K562 (cell line): ENCODE measurements at regions not wholly inside any gene's neighbourhood (a gene's known extent, or its start where the extent isn't known, plus 50 kb on each side); places are given as distances from the start of the nearest gene placed in this dataset.

Experiments
- ATAC-seq: fragments of 200-7000 bp; cut with Tn5 transposase; 3 replicates; pipeline ENCODE4 v1.9.1; 2020; ENCODE audit warnings: moderate library complexity
- BruUV-seq: library from RNA; stranded (reverse); fragments of 400-500 nt; replicated peaks from 2 replicates; lab custom pipeline; 2021; lab: Mats Ljungman, UMichigan
- CTCF ChIA-PET: fragments of 300-600 bp; formaldehyde crosslinking; extraction: SDS; loops from one replicate; lab custom pipeline; 2021; ENCODE audit warnings: low intra/inter-chr PET ratio; lab: Yijun Ruan, JAX
- POLR2A ChIA-PET: fragments of 300-600, 350-650 bp; sonication (Branson Sonifier 250); formaldehyde crosslinking; extraction: SDS; loops from one replicate; lab custom pipeline; 2021; ENCODE audit warnings: antibody characterized with exemption, inconsistent platforms; lab: Yijun Ruan, JAX
- DNase-seq, 4 experiments: peaks; one replicate each; pipeline versions ENCODE4 v3.0.0 to v3.0.0-alpha.2; 2011 to 2018; ENCODE audit warnings: low spot score in 3 of 4, mixed read lengths in 3 of 4; ENCODE audit errors: extremely low read depth in 1 of 4
- FAIRE-seq: peaks from 2 replicates; lab custom pipeline; 2011; peaks lifted over from hg19 to GRCh38; lab: Jason Lieb, UNC
- H2AFZ ChIP-seq: 2 replicates; pipeline ENCODE4 v1.6.0; 2011; ENCODE audit warnings: low read depth, low read length, control low read depth, inconsistent platforms
- H3K27ac ChIP-seq: fragments of 200-600 bp; 3 replicates; pipeline ENCODE4 v1.8.0; 2011; ENCODE audit warnings: low read depth, mild to moderate bottlenecking, control low read depth, inconsistent platforms, low read length, moderate library complexity, mixed read lengths; ENCODE audit errors: extremely low read depth
- H3K27me3 ChIP-seq, 2 experiments: fragments of 300-600 bp in 1 of 2; 2 replicates in 1 of 2; 3 replicates in 1 of 2; pipeline versions ENCODE4 v1.6.0 to v1.8.0; 2011; ENCODE audit warnings: inconsistent platforms in 2 of 2, low read length in 2 of 2, mild to moderate bottlenecking in 1 of 2, mixed read lengths in 1 of 2, moderate library complexity in 1 of 2; ENCODE audit not compliant: control insufficient read depth in 2 of 2, insufficient read depth in 2 of 2
- H3K36me3 ChIP-seq: fragments of 300-600 bp; 3 replicates; pipeline ENCODE4 v1.8.0; 2011; ENCODE audit warnings: mild to moderate bottlenecking, low read length, inconsistent platforms; ENCODE audit not compliant: control insufficient read depth, insufficient read depth
- H3K4me1 ChIP-seq, 2 experiments: fragments of 200-600 bp in 1 of 2; replicated peaks in 1 of 2; 2 replicates in 1 of 2; 3 replicates in 1 of 2; pipeline versions ENCODE4 v1.5.1 to v1.8.0; 2011; ENCODE audit warnings: inconsistent platforms in 2 of 2, low read length in 2 of 2, mild to moderate bottlenecking in 1 of 2, mixed read lengths in 1 of 2, moderate library complexity in 1 of 2; ENCODE audit not compliant: control insufficient read depth in 2 of 2, insufficient read depth in 2 of 2
- H3K4me2 ChIP-seq: 2 replicates; pipeline ENCODE4 v1.6.1; 2011; ENCODE audit warnings: low read length, control low read depth, inconsistent platforms, mixed read lengths; ENCODE audit not compliant: insufficient read depth
- H3K4me3 ChIP-seq: fragments of 200-600 bp; sonication (generic), shearing (Covaris generic); 2 replicates; pipeline ENCODE4 v1.5.1; 2016; ENCODE audit warnings: control low read depth, inconsistent platforms
- H3K79me2 ChIP-seq: fragments of 200-600 bp; 3 replicates; pipeline ENCODE4 v1.8.0; 2011; ENCODE audit warnings: low read length, inconsistent platforms; ENCODE audit not compliant: control insufficient read depth, insufficient read depth
- H3K9ac ChIP-seq, 2 experiments: 2 replicates each; pipeline versions ENCODE4 v1.6.0 to v1.6.1; 2011; ENCODE audit warnings: low read depth in 2 of 2, low read length in 2 of 2, control low read depth in 1 of 2, inconsistent platforms in 1 of 2, mild to moderate bottlenecking in 1 of 2, mixed read lengths in 1 of 2; ENCODE audit not compliant: insufficient read depth in 1 of 2
- H3K9me1 ChIP-seq: one replicate; pipeline ENCODE4 v1.6.0; 2011; ENCODE audit warnings: inconsistent platforms, mild to moderate bottlenecking, low read length, moderate library complexity; ENCODE audit not compliant: control insufficient read depth, insufficient read depth
- H3K9me3 ChIP-seq: replicated peaks from 2 replicates; pipeline ENCODE4 v1.5.1; 2011; ENCODE audit warnings: low read depth, low read length, inconsistent platforms; ENCODE audit not compliant: control insufficient read depth, insufficient read depth
- H4K20me1 ChIP-seq: replicated peaks from 2 replicates; pipeline ENCODE4 v1.6.1; 2011; ENCODE audit warnings: low read length, inconsistent platforms, mixed read lengths; ENCODE audit not compliant: control insufficient read depth, insufficient read depth
- EP300 ChIP-seq: IDR thresholded peaks from 2 replicates; pipeline ENCODE4 v1.6.1; 2012; ENCODE audit warnings: low read length, improper control_type of control experiment
- GMEB1 ChIP-seq: fragments of 250-450 bp; sonication (Bioruptor Pico); IDR thresholded peaks from 2 replicates; pipeline ENCODE4 v1.4.0; 2020; ENCODE audit warnings: mild to moderate bottlenecking
- HDAC8 ChIP-seq: fragments of 450-650 bp; IDR thresholded peaks from 2 replicates; pipeline ENCODE4 v1.6.1; 2016; ENCODE audit warnings: mild to moderate bottlenecking, missing genetic modification characterization, moderate library complexity, missing compliant biosample characterization
- RBM14 ChIP-seq: fragments of 200-400 bp; formaldehyde crosslinking; IDR thresholded peaks from 2 replicates; pipeline ENCODE4 v1.6.1; 2018; ENCODE audit warnings: low read depth, mild to moderate bottlenecking, low read length, moderate library complexity, borderline replicate concordance; ENCODE audit not compliant: insufficient read depth
- STAT6 ChIP-seq: sonication (generic); formaldehyde crosslinking; IDR thresholded peaks from 2 replicates; pipeline ENCODE4 v1.8.1; 2023; ENCODE audit warnings: mild to moderate bottlenecking, missing genetic modification reagents
- UBTF ChIP-seq, 2 experiments: IDR thresholded peaks; 2 replicates each; pipeline ENCODE4 v1.6.1; 2012; ENCODE audit warnings: improper control_type of control experiment in 2 of 2, low read depth in 2 of 2, low read length in 2 of 2, borderline replicate concordance in 1 of 2
- ZNF398 ChIP-seq: fragments of 250-450 bp; sonication (Bioruptor Pico); IDR thresholded peaks from 2 replicates; pipeline ENCODE4 v1.8.0; 2021; ENCODE audit warnings: moderate library complexity, mild to moderate bottlenecking, inconsistent platforms
- WGBS: fragments of 100-300 bp; shearing (Covaris generic); methylation state at CpG from one replicate; pipeline ENCODE4 v1.1.6; 2016; ENCODE audit warnings: low coverage, mixed read lengths; ENCODE audit not compliant: insufficient coverage; ENCODE audit errors: missing lambda C conversion rate; 5-methylcytosine and 5-hydroxymethylcytosine counted together
- in situ Hi-C: fragments of 300-500 bp; cut with MboI; formaldehyde crosslinking; loops from 4 replicates; pipeline ENCODE4 v1.15.0; 2018; ENCODE audit warnings: inconsistent platforms, mixed read lengths
- intact Hi-C: fragments of 100-400 bp; cut with micrococcal nuclease; formaldehyde crosslinking; loops from 2 replicates; pipeline ENCODE4 v1.14.2; 2022

GRCh38 chr3:187855131-187855530 is 109.9 kb upstream of the BCL6 start:
- in situ Hi-C loops: no loop called here
- no peaks in the 10 kb centered on the region for H3K4me1 ChIP-seq
- CTCF ChIA-PET: no interaction called here

More at GRCh38 chr3:187855131-187855530, 109.9 kb upstream of the BCL6 start:
- no TSS peak for BruUV-seq
- intact Hi-C loops: no loop called here
- H3K4me3 ChIP-seq: no peak overlapping the region
- 0% methylated on average over 2 of the region's 2 CpGs for WGBS
- no peaks in the 10 kb centered on the region for H3K79me2 ChIP-seq
- no peak for FAIRE-seq
- H3K9ac ChIP-seq: no peak overlapping the region
- no peak overlapping the region for H3K4me2 ChIP-seq
- H3K36me3 ChIP-seq: no peaks in the 10 kb centered on the region
- no peak for ATAC-seq
- H3K27ac ChIP-seq: no peak overlapping the region
- POLR2A ChIA-PET: no interaction called here
- no peak for DNase-seq
- H4K20me1 ChIP-seq: no peaks in the 10 kb centered on the region
- TF ChIP-seq GMEB1 (CRISPR knock-in tag) (no peak), ZNF398 (CRISPR knock-in tag) (no peak), STAT6 (CRISPR knock-in tag) (no peak), UBTF (IDR thresholded peaks at IDR 0.05; ENCODE audit: borderline replicate concordance in 1 of 2, low read depth in 2 of 2, low read length in 2 of 2) (no peak), HDAC8 (tag) (no peak), EP300 (no peak), RBM14 (no peak)
- H3K9me1 ChIP-seq: no peaks in the 10 kb centered on the region
- H3K27me3 ChIP-seq: no peaks in the 10 kb centered on the region
- H2AFZ ChIP-seq: no peak overlapping the region
- no peaks in the 10 kb centered on the region for H3K9me3 ChIP-seq
